ENCODE measurements at regions not wholly inside any gene's neighbourhood (a gene's known extent, or its start where the extent isn't known, plus 50 kb on each side); places are given as distances from the start of the nearest gene placed in this dataset.

DNA sequence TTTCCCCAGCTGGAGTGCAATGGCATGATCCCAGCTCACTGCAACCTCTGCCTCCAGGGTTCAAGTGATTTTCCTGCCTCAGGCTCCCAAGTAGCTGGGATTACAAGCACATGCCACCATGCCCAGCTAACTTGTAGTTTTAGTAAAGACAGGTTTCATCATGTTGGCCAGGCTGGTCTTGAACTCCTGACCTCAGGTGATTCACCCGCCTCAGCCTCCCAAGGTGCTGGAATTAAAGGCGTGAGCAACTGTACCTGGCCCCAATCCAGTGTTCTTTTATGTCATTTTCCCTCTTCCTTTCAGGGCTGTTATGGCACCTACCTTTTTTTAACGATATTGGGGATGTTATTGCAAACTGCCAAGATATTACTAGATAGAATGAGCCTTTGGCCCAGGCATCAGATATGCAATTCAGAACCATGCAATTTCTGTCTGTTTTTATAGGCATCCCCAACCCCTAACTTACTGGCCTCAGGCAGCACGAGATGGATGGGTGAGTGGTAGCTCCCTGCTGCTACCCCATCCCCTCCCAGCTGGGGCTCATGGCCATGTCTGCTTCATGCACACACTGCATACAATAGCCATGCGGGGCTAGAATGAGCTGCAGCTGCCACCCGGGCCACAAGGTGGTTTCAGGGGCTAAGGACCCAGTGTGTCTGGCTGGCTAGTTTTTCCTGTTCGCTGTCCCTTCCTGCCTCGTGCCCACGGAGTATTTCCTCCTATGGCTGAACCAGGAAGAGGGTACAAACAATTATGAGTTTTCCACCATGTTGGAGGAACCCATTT is 1080.1 kb upstream of the SORCS1 start:
- DNase-seq (ENCODE audit: low spot score in 2 of 2), result no peak
- Mint-ChIP-seq H3K27me3 (no peaks in the 10 kb centered on the region), H3K9me3 (peaks cover 11% of the 10 kb centered on the region), H3K36me3 (ENCODE audit: insufficient read depth) (no peaks in the 10 kb centered on the region), H3K27ac (ENCODE audit: low read depth) (no peak overlapping the region), H3K4me3 (no peak overlapping the region), H3K4me1 (no peaks in the 10 kb centered on the region)
- ATAC-seq (replicated peaks; ENCODE audit: extremely low read depth, poor library complexity, severe bottlenecking), result no peak

DNA sequence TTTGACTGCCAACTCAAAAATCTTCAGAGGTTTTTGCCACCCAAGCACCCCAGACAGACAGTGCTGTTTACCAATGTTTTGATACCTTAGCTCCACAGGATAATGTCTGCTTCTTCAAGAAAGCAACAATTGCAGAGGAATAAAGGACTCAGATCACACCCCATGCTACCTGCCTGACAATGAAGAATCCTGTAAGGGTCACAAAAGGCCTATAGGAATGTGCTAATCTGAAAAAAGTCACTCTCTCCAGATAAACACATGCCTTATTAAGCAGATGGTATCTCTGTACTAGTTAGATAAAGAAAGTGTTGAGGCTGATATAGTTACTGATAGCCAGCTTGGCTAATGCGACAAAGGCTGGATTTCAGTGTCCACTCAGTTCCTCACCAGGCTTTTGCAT is 1076.7 kb upstream of the SORCS1 start:
- H3K36me3 Mint-ChIP-seq (ENCODE audit: insufficient read depth), result no peaks in the 10 kb centered on the region
- H3K4me1 Mint-ChIP-seq, result no peaks in the 10 kb centered on the region

DNA sequence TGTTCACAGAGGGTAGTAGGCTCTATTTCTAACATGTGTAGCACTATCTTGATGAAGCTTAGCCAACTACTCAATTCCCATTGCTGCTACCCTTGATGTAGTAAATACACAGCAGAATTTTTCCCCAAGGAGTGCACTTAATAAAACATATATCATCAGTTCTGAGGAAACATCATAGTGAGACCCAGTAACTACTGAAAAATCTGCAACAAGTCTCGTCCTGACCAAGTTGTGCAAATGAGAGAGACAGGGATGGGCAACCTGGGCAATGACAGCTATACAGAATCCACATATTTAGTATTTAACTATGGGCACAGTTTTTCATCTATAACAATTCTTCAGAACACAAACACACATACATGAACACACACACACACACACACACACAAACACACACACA is 1073.8 kb upstream of the SORCS1 start:
- H3K4me3 Mint-ChIP-seq, result no peak overlapping the region
- H3K27ac Mint-ChIP-seq (ENCODE audit: low read depth), result no peak overlapping the region
- DNase-seq (ENCODE audit: low spot score in 2 of 2) (no peak), ATAC-seq (replicated peaks; ENCODE audit: extremely low read depth, poor library complexity, severe bottlenecking) (no peak)
- H3K4me1 Mint-ChIP-seq, result no peaks in the 10 kb centered on the region
- H3K9me3 Mint-ChIP-seq, result peaks cover 26% of the 10 kb centered on the region
- H3K27me3 Mint-ChIP-seq, result no peaks in the 10 kb centered on the region
- no peaks in the 10 kb centered on the region for H3K36me3 Mint-ChIP-seq (ENCODE audit: insufficient read depth)

More for the DNA sequence above, 1076.7 kb upstream of the SORCS1 start:
- no peak overlapping the region for H3K27ac Mint-ChIP-seq (ENCODE audit: low read depth)
- no peak overlapping the region for H3K4me3 Mint-ChIP-seq
- DNase-seq (ENCODE audit: low spot score in 2 of 2) (no peak), ATAC-seq (replicated peaks; ENCODE audit: extremely low read depth, poor library complexity, severe bottlenecking) (no peak)
- no peaks in the 10 kb centered on the region for H3K27me3 Mint-ChIP-seq
- peaks cover 20% of the 10 kb centered on the region for H3K9me3 Mint-ChIP-seq

DNA sequence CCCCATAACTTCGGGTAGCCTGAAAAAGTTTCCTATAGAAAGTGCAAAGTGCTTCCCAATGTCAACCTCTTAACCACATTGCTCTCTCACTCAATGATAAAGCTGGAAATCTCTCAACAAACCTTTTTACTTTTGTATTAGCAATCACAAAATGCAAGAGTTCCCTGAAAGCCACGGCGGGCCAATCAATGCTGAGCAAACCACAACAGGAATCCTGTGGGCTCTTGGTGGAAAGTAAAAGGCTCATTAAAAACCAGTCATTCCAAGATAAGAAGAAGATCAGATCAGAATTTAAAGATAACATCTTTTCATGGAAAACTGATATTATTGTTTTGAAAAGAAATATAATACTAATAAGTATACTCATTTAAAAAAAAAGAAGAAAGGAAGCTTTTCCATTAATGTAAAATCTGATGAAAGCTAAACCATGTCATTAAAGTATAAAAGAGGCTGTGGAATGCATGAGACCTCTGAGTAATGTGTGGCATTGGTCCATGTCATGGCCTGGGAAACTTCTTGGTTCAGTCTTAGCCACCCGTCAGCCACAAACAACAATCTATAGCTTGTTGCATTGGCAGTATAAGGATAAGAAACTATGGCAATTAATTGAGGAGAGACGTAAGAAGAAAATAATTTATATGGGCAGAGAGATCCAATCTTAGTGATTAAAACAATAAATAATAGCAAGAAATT is 1066.1 kb upstream of the SORCS1 start:
- H3K27me3 Mint-ChIP-seq, result no peaks in the 10 kb centered on the region
- H3K4me1 Mint-ChIP-seq, result no peaks in the 10 kb centered on the region
- H3K36me3 Mint-ChIP-seq (ENCODE audit: insufficient read depth), result no peaks in the 10 kb centered on the region
- DNase-seq (ENCODE audit: low spot score in 2 of 2) (no peak), ATAC-seq (replicated peaks; ENCODE audit: extremely low read depth, poor library complexity, severe bottlenecking) (no peak)
- H3K27ac Mint-ChIP-seq (ENCODE audit: low read depth), result no peak overlapping the region
- H3K4me3 Mint-ChIP-seq, result no peak overlapping the region
- peaks cover 30% of the 10 kb centered on the region for H3K9me3 Mint-ChIP-seq

DNA sequence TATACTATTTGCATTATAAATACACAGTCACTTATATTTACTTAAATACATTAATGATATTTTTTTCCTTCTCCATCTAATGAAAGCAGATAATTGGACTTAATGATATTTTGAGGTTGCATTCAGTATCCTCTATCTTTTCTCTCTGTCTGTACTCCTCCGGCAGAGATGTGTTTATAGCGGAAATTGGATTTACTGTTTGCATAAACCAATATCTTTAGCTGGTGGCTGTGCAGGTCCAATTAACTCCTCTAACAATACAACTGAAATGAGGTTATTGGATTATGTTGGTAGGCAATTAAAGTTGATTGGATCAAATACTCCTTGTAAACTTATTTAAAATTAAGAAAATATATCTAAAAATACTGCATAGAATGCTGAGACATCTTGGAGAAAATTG is 1044.2 kb upstream of the SORCS1 start:
- H3K4me1 Mint-ChIP-seq, result no peaks in the 10 kb centered on the region
- no peak overlapping the region for H3K27ac Mint-ChIP-seq (ENCODE audit: low read depth)
- DNase-seq (ENCODE audit: low spot score in 2 of 2) (no peak), ATAC-seq (replicated peaks; ENCODE audit: extremely low read depth, poor library complexity, severe bottlenecking) (no peak)
- no peak overlapping the region for H3K4me3 Mint-ChIP-seq
- no peaks in the 10 kb centered on the region for H3K36me3 Mint-ChIP-seq (ENCODE audit: insufficient read depth)
- H3K9me3 Mint-ChIP-seq, result peaks cover 39% of the 10 kb centered on the region
- no peaks in the 10 kb centered on the region for H3K27me3 Mint-ChIP-seq

DNA sequence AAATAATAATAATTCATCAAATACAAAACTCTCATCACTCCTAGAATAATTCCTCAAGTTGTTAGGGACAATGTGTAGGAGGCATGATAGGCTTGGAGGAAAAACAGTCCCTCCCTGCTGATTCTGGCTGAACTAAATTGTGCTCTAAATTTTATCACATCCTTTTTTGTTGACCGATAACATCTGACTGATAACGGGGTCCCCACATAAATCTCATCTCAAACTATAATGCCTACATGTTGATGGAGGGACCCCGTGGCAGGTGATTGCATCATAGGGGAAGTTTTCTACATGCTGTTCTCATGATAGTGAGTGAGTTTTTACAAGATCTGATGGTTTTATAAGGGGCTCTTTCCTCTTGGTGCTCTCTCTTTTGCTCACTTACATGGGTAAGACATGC is 1043.5 kb upstream of the SORCS1 start:
- Mint-ChIP-seq H3K9me3 (peaks cover 34% of the 10 kb centered on the region), H3K4me3 (no peak overlapping the region), H3K27ac (ENCODE audit: low read depth) (no peak overlapping the region), H3K27me3 (no peaks in the 10 kb centered on the region), H3K4me1 (no peaks in the 10 kb centered on the region), H3K36me3 (ENCODE audit: insufficient read depth) (no peaks in the 10 kb centered on the region)
- no peak for ATAC-seq (replicated peaks; ENCODE audit: extremely low read depth, poor library complexity, severe bottlenecking)
- no peak for DNase-seq (ENCODE audit: low spot score in 2 of 2)

DNA sequence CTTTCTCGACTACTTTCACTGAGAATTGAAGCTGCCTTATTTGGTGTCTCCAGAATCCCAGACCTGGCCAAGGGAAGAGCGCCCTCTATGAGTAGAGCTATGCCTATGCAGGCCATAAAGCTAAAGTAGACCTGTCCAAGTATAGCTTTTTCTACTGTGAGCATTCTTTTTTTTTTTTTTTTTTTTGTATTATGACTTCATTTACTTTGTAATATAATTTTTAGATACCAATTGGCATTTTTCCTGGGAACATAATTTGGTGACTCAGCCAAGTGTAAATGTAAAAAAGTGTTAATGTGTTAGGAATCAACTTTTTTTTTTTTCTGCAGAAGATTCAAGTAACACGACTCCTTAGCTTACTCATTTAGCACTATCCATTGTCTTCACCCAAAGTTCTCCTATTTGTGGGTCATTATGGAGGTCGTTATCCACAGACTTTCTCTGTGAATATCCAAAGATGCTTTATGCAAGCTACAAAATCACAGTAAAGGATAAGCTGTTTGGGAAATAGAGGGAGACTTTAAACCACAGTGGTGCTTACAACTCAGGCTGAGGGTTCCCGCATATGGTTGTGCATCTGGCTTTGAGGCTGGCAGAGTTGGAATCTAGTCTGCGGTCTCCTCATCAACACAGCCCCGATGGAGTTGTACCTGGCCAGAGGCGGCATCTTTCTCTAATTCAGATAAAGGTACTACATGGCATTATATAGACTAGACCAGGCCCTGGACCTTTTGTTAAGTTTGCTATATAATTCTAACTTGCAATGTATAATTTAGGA is 1040.2 kb upstream of the SORCS1 start:
- Mint-ChIP-seq H3K27me3 (no peaks in the 10 kb centered on the region), H3K4me1 (no peaks in the 10 kb centered on the region), H3K27ac (ENCODE audit: low read depth) (no peak overlapping the region), H3K36me3 (ENCODE audit: insufficient read depth) (no peaks in the 10 kb centered on the region), H3K4me3 (no peak overlapping the region), H3K9me3 (peaks cover 29% of the 10 kb centered on the region)
- ATAC-seq (replicated peaks; ENCODE audit: extremely low read depth, poor library complexity, severe bottlenecking) (no peak), DNase-seq (ENCODE audit: low spot score in 2 of 2) (no peak)

DNA sequence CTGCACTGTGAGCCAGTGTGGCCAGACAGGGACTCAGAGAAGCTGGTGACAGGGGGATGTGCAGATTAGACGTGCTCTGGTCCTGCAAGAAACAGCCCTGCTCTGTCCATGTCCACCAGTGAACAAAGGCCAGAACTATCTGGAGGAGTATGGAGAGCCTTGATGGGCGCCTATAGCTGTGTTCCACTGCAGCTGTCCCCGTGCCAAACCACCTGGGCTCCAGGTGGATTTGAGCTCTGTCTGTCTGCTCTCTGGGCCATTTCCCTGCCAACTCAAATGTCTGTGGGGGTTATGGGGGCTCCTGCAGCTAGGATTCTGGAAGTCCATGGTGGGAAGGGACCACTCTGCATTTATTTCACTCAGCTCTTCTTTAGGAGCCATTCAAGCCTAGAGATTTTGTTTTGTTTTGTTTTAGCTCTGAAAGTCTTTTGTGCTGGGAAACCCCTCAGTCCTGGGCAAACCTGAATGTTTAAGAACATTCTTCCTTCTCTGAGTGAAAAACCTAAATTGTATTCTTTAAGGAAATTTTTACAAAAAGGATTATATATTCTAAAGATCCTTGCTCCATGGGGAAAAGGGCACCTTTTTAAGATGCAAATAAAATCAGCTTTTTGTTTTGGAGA is 1039.5 kb upstream of the SORCS1 start:
- Mint-ChIP-seq H3K36me3 (ENCODE audit: insufficient read depth) (no peaks in the 10 kb centered on the region), H3K4me1 (no peaks in the 10 kb centered on the region), H3K27me3 (no peaks in the 10 kb centered on the region), H3K27ac (ENCODE audit: low read depth) (no peak overlapping the region), H3K4me3 (no peak overlapping the region), H3K9me3 (peaks cover 26% of the 10 kb centered on the region)
- ATAC-seq (replicated peaks; ENCODE audit: extremely low read depth, poor library complexity, severe bottlenecking) (no peak), DNase-seq (ENCODE audit: low spot score in 2 of 2) (no peak)

DNA sequence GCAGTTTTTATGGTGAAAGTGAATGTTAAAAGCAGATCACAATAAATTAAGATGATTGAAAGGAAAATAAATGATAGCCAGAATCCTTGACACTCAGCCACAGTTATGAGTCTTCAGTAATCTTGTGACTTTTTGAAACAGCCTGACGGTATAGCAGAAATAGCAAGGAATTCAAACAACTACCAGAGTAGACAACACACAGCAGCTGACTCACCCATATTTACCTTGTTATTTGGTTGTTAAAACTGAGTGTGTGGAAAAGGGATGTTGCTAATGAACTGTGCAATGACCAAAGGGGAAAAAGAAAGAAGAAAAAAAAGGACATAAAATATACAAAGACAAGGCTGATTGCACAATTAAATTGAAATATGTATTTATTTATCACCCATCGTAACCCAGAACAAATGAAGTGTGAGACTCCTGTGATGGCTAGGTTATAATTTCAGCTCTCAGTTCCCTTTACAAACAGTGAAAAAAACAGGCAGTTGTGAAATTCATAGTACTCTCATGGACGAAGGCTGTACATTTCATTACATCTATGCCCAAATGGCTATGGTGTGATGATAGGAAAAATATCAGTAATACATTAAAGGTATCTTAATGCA is 1023.0 kb upstream of the SORCS1 start:
- no peaks in the 10 kb centered on the region for H3K4me1 Mint-ChIP-seq
- H3K27ac Mint-ChIP-seq (ENCODE audit: low read depth), result no peak overlapping the region
- ATAC-seq (replicated peaks; ENCODE audit: extremely low read depth, poor library complexity, severe bottlenecking), result no peak
- no peaks in the 10 kb centered on the region for H3K36me3 Mint-ChIP-seq (ENCODE audit: insufficient read depth)
- no peak overlapping the region for H3K4me3 Mint-ChIP-seq
- peaks cover 10% of the 10 kb centered on the region for H3K9me3 Mint-ChIP-seq
- H3K27me3 Mint-ChIP-seq, result no peaks in the 10 kb centered on the region
- no peak for DNase-seq (ENCODE audit: low spot score in 2 of 2)

DNA sequence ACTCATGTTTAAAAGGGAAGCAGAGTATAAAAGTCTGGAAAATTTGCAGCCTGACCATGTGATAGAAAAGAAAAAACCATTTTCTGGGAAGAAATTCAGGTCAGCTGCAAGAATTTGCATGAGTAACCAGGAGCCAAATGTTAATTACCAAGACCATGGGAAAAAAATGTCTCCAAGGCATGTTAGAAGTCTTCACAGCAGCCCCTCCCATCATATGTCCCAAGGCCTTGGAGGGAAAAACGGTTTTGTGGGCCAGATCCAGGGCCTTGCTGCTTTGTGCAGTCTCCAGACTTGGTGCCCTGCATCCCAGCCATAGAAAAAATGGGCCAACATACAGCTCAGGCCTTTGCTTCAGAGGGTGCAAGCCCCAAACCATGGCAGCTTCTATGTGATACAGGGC is 1019.6 kb upstream of the SORCS1 start:
- H3K36me3 Mint-ChIP-seq (ENCODE audit: insufficient read depth), result no peaks in the 10 kb centered on the region

DNA sequence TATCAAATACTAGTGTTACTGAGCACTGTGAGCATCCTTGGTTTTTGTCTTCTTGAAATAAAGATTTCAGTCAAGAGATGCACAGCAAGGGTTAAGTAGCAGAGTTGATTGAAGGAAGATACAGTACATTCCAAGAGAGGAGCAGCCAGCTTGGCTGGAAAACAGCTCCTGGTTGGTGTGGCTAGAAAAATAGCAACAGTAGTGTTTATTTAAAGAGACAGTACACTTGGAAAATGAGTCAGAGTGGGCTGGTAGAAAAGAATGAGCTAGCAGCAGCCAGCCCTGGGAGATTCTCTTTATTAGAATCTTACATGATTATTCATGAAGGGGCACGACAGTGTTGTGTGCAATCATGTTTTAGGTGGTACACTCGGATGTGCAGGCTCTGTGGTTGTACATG is 1016.4 kb upstream of the SORCS1 start:
- no peak overlapping the region for H3K4me3 Mint-ChIP-seq
- peaks cover 20% of the 10 kb centered on the region for H3K9me3 Mint-ChIP-seq

More for the DNA sequence above, 1019.6 kb upstream of the SORCS1 start:
- H3K27me3 Mint-ChIP-seq, result no peaks in the 10 kb centered on the region
- H3K4me1 Mint-ChIP-seq, result no peaks in the 10 kb centered on the region
- no peak overlapping the region for H3K27ac Mint-ChIP-seq (ENCODE audit: low read depth)
- no peak for ATAC-seq (replicated peaks; ENCODE audit: extremely low read depth, poor library complexity, severe bottlenecking)
- no peak for DNase-seq (ENCODE audit: low spot score in 2 of 2)
- H3K9me3 Mint-ChIP-seq, result peaks cover 20% of the 10 kb centered on the region
- no peak overlapping the region for H3K4me3 Mint-ChIP-seq

DNA sequence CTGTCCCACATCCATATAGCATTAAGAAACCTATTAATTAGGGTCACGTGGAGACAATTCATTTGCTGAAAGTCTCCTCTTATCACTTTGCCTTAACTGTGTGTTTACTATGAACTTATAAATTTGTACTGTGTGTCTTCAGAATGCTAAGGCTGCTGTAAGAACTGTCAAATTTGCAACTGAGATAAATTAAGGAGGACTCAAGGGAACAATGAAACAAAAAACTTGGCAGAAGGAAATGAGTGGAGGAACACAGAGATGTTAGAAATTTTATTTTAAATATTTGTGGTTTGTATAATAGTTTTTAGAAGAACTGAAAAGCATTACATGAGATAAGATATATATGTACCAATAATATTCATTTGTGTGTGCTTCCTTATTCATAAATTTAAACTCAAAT is 1005.3 kb upstream of the SORCS1 start:
- H3K9me3 Mint-ChIP-seq, result peaks cover 16% of the 10 kb centered on the region
- DNase-seq (ENCODE audit: low spot score in 2 of 2) (no peak), ATAC-seq (replicated peaks; ENCODE audit: extremely low read depth, poor library complexity, severe bottlenecking) (no peak)
- H3K4me3 Mint-ChIP-seq, result no peak overlapping the region
- no peaks in the 10 kb centered on the region for H3K4me1 Mint-ChIP-seq
- H3K27me3 Mint-ChIP-seq, result no peaks in the 10 kb centered on the region
- no peaks in the 10 kb centered on the region for H3K36me3 Mint-ChIP-seq (ENCODE audit: insufficient read depth)
- no peak overlapping the region for H3K27ac Mint-ChIP-seq (ENCODE audit: low read depth)

More for the DNA sequence above, 1016.4 kb upstream of the SORCS1 start:
- Mint-ChIP-seq H3K4me1 (no peaks in the 10 kb centered on the region), H3K36me3 (ENCODE audit: insufficient read depth) (no peaks in the 10 kb centered on the region), H3K27ac (ENCODE audit: low read depth) (no peak overlapping the region), H3K27me3 (no peaks in the 10 kb centered on the region)
- DNase-seq (ENCODE audit: low spot score in 2 of 2) (no peak), ATAC-seq (replicated peaks; ENCODE audit: extremely low read depth, poor library complexity, severe bottlenecking) (no peak)

All from central memory CD8-positive, alpha-beta T cell (primary cell).